CD4-positive, alpha-beta T cell (primary cell): ENCODE measurements at regions not wholly inside any gene's neighbourhood (a gene's known extent, or its start where the extent isn't known, plus 50 kb on each side); places are given as distances from the start of the nearest gene placed in this dataset.
"Not testable (repeated sequence)": the region's sequence is repeated elsewhere in the genome, so short reads cannot be mapped to it uniquely, and the experiment has no call there.

Experiments
- ATAC-seq: fragments of 200-7000 bp; cut with Tn5 transposase; one replicate; pipeline ENCODE4 v1.10.0; 2022; ENCODE audit warnings: mild to moderate bottlenecking; ENCODE audit not compliant: poor library complexity
- CTCF ChIA-PET: fragments of 350-600 bp; sonication (Branson Sonifier 250); formaldehyde crosslinking; loops from one replicate; lab custom pipeline; 2021; ENCODE audit warnings: antibody characterized with exemption, inconsistent platforms; lab: Charles Lee
- POLR2A ChIA-PET: fragments of 350-600 bp; sonication (Branson Sonifier 250); formaldehyde crosslinking; loops from one replicate; lab custom pipeline; 2021; ENCODE audit warnings: antibody characterized with exemption, inconsistent platforms; lab: Charles Lee
- DNase-seq, 14 experiments: peaks; one replicate each; pipeline ENCODE4 v3.0.0-alpha.2; 2013 to 2020; ENCODE audit warnings: mixed read lengths in 2 of 14
- H3K27ac ChIP-seq, 2 donors: one replicate each; pipeline versions ENCODE4 v1.5.1 to v1.7.0; 2013; ENCODE audit warnings: low read length in 2 of 2, low read depth in 1 of 2, mild to moderate bottlenecking in 1 of 2
- H3K27me3 ChIP-seq, 2 experiments: 1 replicate in 1 of 2; 2 replicates in 1 of 2; pipeline versions ENCODE4 v1.6.1 to v1.7.0; 2013; ENCODE audit warnings: low read length in 2 of 2, control low read depth in 1 of 2, mild to moderate bottlenecking in 1 of 2, moderate library complexity in 1 of 2; ENCODE audit not compliant: insufficient read depth in 2 of 2, control insufficient read depth in 1 of 2
- H3K36me3 ChIP-seq: one replicate; pipeline ENCODE4 v1.6.1; 2013; ENCODE audit warnings: low read length, control low read depth; ENCODE audit not compliant: insufficient read depth
- H3K4me1 ChIP-seq: one replicate; pipeline ENCODE4 v1.6.1; 2013; ENCODE audit warnings: low read length, control low read depth; ENCODE audit not compliant: insufficient read depth
- H3K4me3 ChIP-seq: one replicate; pipeline ENCODE4 v1.5.1; 2013; ENCODE audit warnings: mild to moderate bottlenecking, low read length, moderate library complexity
- H3K9me3 ChIP-seq, 2 experiments: 1 replicate in 1 of 2; 2 replicates in 1 of 2; pipeline versions ENCODE4 v1.6.1 to v1.7.0; 2013; ENCODE audit warnings: low read length in 2 of 2, mild to moderate bottlenecking in 2 of 2, control low read depth in 1 of 2, moderate library complexity in 1 of 2; ENCODE audit not compliant: control insufficient read depth in 1 of 2, insufficient read depth in 1 of 2
- H3K27ac Mint-ChIP-seq: one replicate; pipeline ENCODE4 v1.8.0; 2020; ENCODE audit warnings: mixed read lengths
- H3K27me3 Mint-ChIP-seq: one replicate; pipeline ENCODE4 v1.8.0; 2021; ENCODE audit warnings: mixed read lengths
- H3K36me3 Mint-ChIP-seq: one replicate; pipeline ENCODE4 v1.8.0; 2021; ENCODE audit warnings: low read depth, mixed read lengths
- H3K4me1 Mint-ChIP-seq: one replicate; pipeline ENCODE4 v1.8.0; 2021; ENCODE audit warnings: low read depth, mixed read lengths
- H3K4me3 Mint-ChIP-seq: one replicate; pipeline ENCODE4 v1.8.0; 2020; ENCODE audit warnings: mild to moderate bottlenecking, mixed read lengths
- H3K9me3 Mint-ChIP-seq: one replicate; pipeline ENCODE4 v1.8.0; 2020; ENCODE audit warnings: mixed read lengths
- CTCF ChIP-seq: fragments of 200-600 bp; IDR thresholded peaks from one replicate; pipeline ENCODE4 v1.8.0; 2022; ENCODE audit warnings: antibody characterized with exemption, mild to moderate bottlenecking
- intact Hi-C, 2 experiments: fragments of 100-400 bp; cut with DNase I in 1 of 2; cut with micrococcal nuclease in 1 of 2; formaldehyde crosslinking; loops; one replicate each; pipeline versions ENCODE4 v1.15.1 to v1.9.0; 2023 to 2025; cut with DNase I, micrococcal nuclease

- H3K27ac Mint-ChIP-seq, ATAC-seq, H3K4me3 Mint-ChIP-seq, CTCF ChIA-PET, H3K27me3 Mint-ChIP-seq, H3K36me3 ChIP-seq, H3K9me3 Mint-ChIP-seq, DNase-seq, H3K27ac ChIP-seq, H3K9me3 ChIP-seq, H3K27me3 ChIP-seq, H3K36me3 Mint-ChIP-seq, H3K4me1 Mint-ChIP-seq, intact Hi-C loops, POLR2A ChIA-PET, H3K4me1 ChIP-seq, H3K4me3 ChIP-seq: not testable (repeated sequence)
Observed at GRCh38 chr19:28433166-28433565, 779.8 kb downstream of the UQCRFS1 start.

DNA sequence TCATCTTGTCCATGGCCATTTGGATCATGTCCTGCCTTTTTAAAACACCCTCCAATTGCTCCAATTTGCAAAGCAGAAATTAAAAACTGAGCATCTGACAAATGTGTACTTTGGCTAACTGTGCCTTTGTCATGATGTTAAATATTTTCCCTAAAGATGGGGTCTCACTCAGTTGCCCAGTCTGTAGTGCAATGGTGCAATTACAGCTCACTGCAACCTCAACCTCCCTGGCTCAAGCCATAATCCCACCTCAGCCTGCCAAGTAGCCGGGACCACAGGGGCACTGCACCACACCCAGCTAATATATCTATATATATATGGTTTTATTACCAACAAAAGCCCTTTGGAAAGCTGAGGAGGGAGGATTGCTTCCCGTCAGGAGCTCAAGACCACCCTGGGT, 782.7 kb downstream of the UQCRFS1 start:
- no peak for DNase-seq
- no peak for TF ChIP-seq CTCF
- no peak overlapping the region for H3K27ac ChIP-seq
- CTCF ChIA-PET, result no interaction called here
- POLR2A ChIA-PET, result no interaction called here
- peaks cover 0 to 13% of the 10 kb centered on the region in 2 experiments for H3K9me3 ChIP-seq
- Mint-ChIP-seq H3K27me3 (no peaks in the 10 kb centered on the region), H3K4me3 (no peak overlapping the region), H3K27ac (no peak overlapping the region), H3K36me3 (no peaks in the 10 kb centered on the region), H3K9me3 (peaks cover 4% of the 10 kb centered on the region), H3K4me1 (no peaks in the 10 kb centered on the region)
- intact Hi-C loops, result no loop called here
- no peaks in the 10 kb centered on the region for H3K36me3 ChIP-seq
- ATAC-seq, result no peak
- H3K27me3 ChIP-seq, result no peaks in the 10 kb centered on the region
- no peak overlapping the region for H3K4me3 ChIP-seq
- H3K4me1 ChIP-seq, result no peaks in the 10 kb centered on the region

GRCh38 chr19:28429356-28429755, 783.6 kb downstream of the UQCRFS1 start:
- Histone ChIP-seq H3K27ac (no peak overlapping the region), H3K4me1 (no peaks in the 10 kb centered on the region), H3K27me3 (no peaks in the 10 kb centered on the region), H3K36me3 (no peaks in the 10 kb centered on the region), H3K9me3 (peaks cover 0 to 13% of the 10 kb centered on the region in 2 experiments), H3K4me3 (no peak overlapping the region)
- no peak for ATAC-seq
- DNase-seq, result no peak
- Mint-ChIP-seq H3K36me3 (no peaks in the 10 kb centered on the region), H3K4me3 (no peak overlapping the region), H3K27ac (no peak overlapping the region), H3K4me1 (no peaks in the 10 kb centered on the region), H3K27me3 (no peaks in the 10 kb centered on the region), H3K9me3 (peaks cover 4% of the 10 kb centered on the region)
- TF ChIP-seq CTCF, result no peak
- ChIA-PET CTCF (no interaction called here), POLR2A (no interaction called here)
- intact Hi-C loops, result no loop called here

- ChIA-PET POLR2A (no interaction called here), CTCF (no interaction called here)
- intact Hi-C loops, result no loop called here
- no peak overlapping the region for H3K4me3 Mint-ChIP-seq
- H3K27ac Mint-ChIP-seq, result no peak overlapping the region
- H3K36me3 ChIP-seq, result no peaks in the 10 kb centered on the region
- H3K9me3 ChIP-seq, result peaks cover 0 to 13% of the 10 kb centered on the region in 2 experiments
- H3K27ac ChIP-seq, result no peak overlapping the region
- no peaks in the 10 kb centered on the region for H3K4me1 Mint-ChIP-seq
- DNase-seq (no peak), ATAC-seq (no peak)
- no peaks in the 10 kb centered on the region for H3K27me3 Mint-ChIP-seq
- H3K4me1 ChIP-seq, result no peaks in the 10 kb centered on the region
- no peaks in the 10 kb centered on the region for H3K27me3 ChIP-seq
- H3K9me3 Mint-ChIP-seq, result peaks cover 4% of the 10 kb centered on the region
- no peaks in the 10 kb centered on the region for H3K36me3 Mint-ChIP-seq
- no peak for TF ChIP-seq CTCF
- no peak overlapping the region for H3K4me3 ChIP-seq
Observed at GRCh38 chr19:28428663-28429348, 784.1 kb downstream of the UQCRFS1 start.
